HG02938 (cell line): ENCODE measurements at regions not wholly inside any gene's neighbourhood (a gene's known extent, or its start where the extent isn't known, plus 50 kb on each side); places are given as distances from the start of the nearest gene placed in this dataset.

Experiments used
- ATAC-seq: cut with Tn5 transposase; IDR thresholded peaks from one replicate; pipeline ENCODE4 v1.9.1; 2021; ENCODE audit warnings: mild to moderate bottlenecking, moderate library complexity; ENCODE audit not compliant: unreplicated experiment

- ATAC-seq = no peak
These were observed 114.3 kb upstream of the TDRD3 start for GRCh38 chr13:60282708-60283107.

- ATAC-seq = no peak
These were observed 110.3 kb upstream of the TDRD3 start for GRCh38 chr13:60286707-60287106.

GRCh38 chr13:60288569-60288968 is 108.5 kb upstream of the TDRD3 start:
- ATAC-seq = no peak

- ATAC-seq = no peak
These were observed 93.9 kb upstream of the TDRD3 start for GRCh38 chr13:60303166-60303565.

- ATAC-seq = no peak
These were observed 85.5 kb upstream of the TDRD3 start for GRCh38 chr13:60311527-60311926.

- ATAC-seq = no peak
These were observed 84.0 kb upstream of the TDRD3 start for GRCh38 chr13:60312851-60313505.

GRCh38 chr13:60318186-60318585 is 78.8 kb upstream of the TDRD3 start:
- ATAC-seq = no peak

GRCh38 chr13:60324131-60324530 is 72.9 kb upstream of the TDRD3 start:
- ATAC-seq = no peak

GRCh38 chr13:60326273-60326672 is 70.7 kb upstream of the TDRD3 start:
- no peak for ATAC-seq

GRCh38 chr13:60327511-60327910 is 69.5 kb upstream of the TDRD3 start:
- ATAC-seq = no peak

- no peak for ATAC-seq
These were observed 68.9 kb upstream of the TDRD3 start for GRCh38 chr13:60328073-60328472.

GRCh38 chr13:60329221-60329923 is 67.6 kb upstream of the TDRD3 start:
- peak; percentile 48 for ATAC-seq

GRCh38 chr13:60331249-60332012 is 65.6 kb upstream of the TDRD3 start:
- ATAC-seq = no peak

GRCh38 chr13:60332682-60333081 is 64.3 kb upstream of the TDRD3 start:
- no peak for ATAC-seq

GRCh38 chr13:60334310-60334709 is 62.7 kb upstream of the TDRD3 start:
- ATAC-seq = no peak

- no peak for ATAC-seq
These were observed 61.5 kb upstream of the TDRD3 start for GRCh38 chr13:60335531-60335930.

GRCh38 chr13:60338754-60339153 is 58.3 kb upstream of the TDRD3 start:
- ATAC-seq = no peak

- no peak for ATAC-seq
These were observed 53.0 kb upstream of the TDRD3 start for GRCh38 chr13:60343978-60344377.

GRCh38 chr13:60347174-60347573 is 49.8 kb upstream of the TDRD3 start:
- ATAC-seq = no peak
